ENCODE measurements at regions not wholly inside any gene's neighbourhood (a gene's known extent, or its start where the extent isn't known, plus 50 kb on each side); places are given as distances from the start of the nearest gene placed in this dataset.

DNA sequence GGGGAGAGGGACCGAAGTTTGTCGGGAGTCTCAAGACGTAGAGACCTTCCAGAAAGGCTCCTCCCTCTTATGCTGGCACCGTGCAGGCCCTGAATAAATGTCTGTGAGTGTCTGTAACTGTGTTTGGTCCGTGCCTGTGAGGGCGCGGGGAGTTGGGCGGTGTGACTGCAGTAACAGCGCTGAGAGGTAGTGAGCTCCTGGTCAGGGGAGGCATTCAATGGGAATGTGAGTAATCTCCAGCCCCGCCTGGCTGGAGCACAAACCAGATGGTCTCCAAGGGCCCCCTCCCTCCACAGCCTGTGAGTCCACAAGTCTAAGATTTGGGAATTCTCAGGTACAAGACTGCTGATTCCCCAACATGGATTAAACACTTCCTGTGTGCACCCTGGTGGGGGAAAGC, 100.0 kb downstream of the HMX1 start:
- BruUV-seq (replicated peaks) = no TSS peak
- DNase-seq = no peak
- H3K4me3 Mint-ChIP-seq (ENCODE audit: low read depth, unreplicated experiment) = no peak overlapping the region
- no peaks in the 10 kb centered on the region for H3K36me3 Mint-ChIP-seq (ENCODE audit: insufficient read depth, unreplicated experiment)
- CTCF ChIA-PET = interaction anchor here (0.6 kb wide), 1 partner anchor 51 kb away, joined by 5 read pairs; no protein-coding TSS in a partner anchor
- peaks cover 2% of the 10 kb centered on the region for H3K9me3 Mint-ChIP-seq (ENCODE audit: low read depth, unreplicated experiment)
- TF ChIP-seq CTCF (IDR thresholded peaks at IDR 0.05; ENCODE audit: unreplicated experiment) = no peak
- intact Hi-C loops (cut with micrococcal nuclease; ENCODE audit: unreplicated experiment) = no loop called here
- H3K4me1 Mint-ChIP-seq (ENCODE audit: low read depth, unreplicated experiment) = no peaks in the 10 kb centered on the region
- H3K27ac Mint-ChIP-seq (ENCODE audit: unreplicated experiment) = no peak overlapping the region
- no peaks in the 10 kb centered on the region for H3K27me3 Mint-ChIP-seq (ENCODE audit: unreplicated experiment)

GRCh38 chr4:8771258-8771590, 100.4 kb downstream of the HMX1 start:
- no TSS peak for BruUV-seq (replicated peaks)

GRCh38 chr4:8770518-8771257, 101.0 kb downstream of the HMX1 start:
- Mint-ChIP-seq H3K4me3 (ENCODE audit: low read depth, unreplicated experiment) (no peak overlapping the region), H3K27me3 (ENCODE audit: unreplicated experiment) (no peaks in the 10 kb centered on the region), H3K27ac (ENCODE audit: unreplicated experiment) (no peak overlapping the region), H3K36me3 (ENCODE audit: insufficient read depth, unreplicated experiment) (no peaks in the 10 kb centered on the region), H3K9me3 (ENCODE audit: low read depth, unreplicated experiment) (peaks cover 2% of the 10 kb centered on the region), H3K4me1 (ENCODE audit: low read depth, unreplicated experiment) (no peaks in the 10 kb centered on the region)
- DNase-seq = no peak
- CTCF ChIA-PET = interaction anchor here (0.6 kb wide), 1 partner anchor 153 kb away, joined by 4 read pairs; no protein-coding TSS in a partner anchor
- no peak for TF ChIP-seq CTCF (IDR thresholded peaks at IDR 0.05; ENCODE audit: unreplicated experiment)
- intact Hi-C loops (cut with micrococcal nuclease; ENCODE audit: unreplicated experiment) = no loop called here
- BruUV-seq (replicated peaks) = no TSS peak

More at GRCh38 chr4:8771258-8771590, 100.4 kb downstream of the HMX1 start:
- Mint-ChIP-seq H3K9me3 (ENCODE audit: low read depth, unreplicated experiment) (peaks cover 2% of the 10 kb centered on the region), H3K4me3 (ENCODE audit: low read depth, unreplicated experiment) (no peak overlapping the region), H3K27me3 (ENCODE audit: unreplicated experiment) (no peaks in the 10 kb centered on the region), H3K4me1 (ENCODE audit: low read depth, unreplicated experiment) (no peaks in the 10 kb centered on the region), H3K27ac (ENCODE audit: unreplicated experiment) (no peak overlapping the region), H3K36me3 (ENCODE audit: insufficient read depth, unreplicated experiment) (no peaks in the 10 kb centered on the region)
- DNase-seq = no peak
- no peak for TF ChIP-seq CTCF (IDR thresholded peaks at IDR 0.05; ENCODE audit: unreplicated experiment)
- intact Hi-C loops (cut with micrococcal nuclease; ENCODE audit: unreplicated experiment) = no loop called here
- CTCF ChIA-PET = no interaction called here

- no peak for DNase-seq
- Mint-ChIP-seq H3K4me1 (ENCODE audit: low read depth, unreplicated experiment) (no peaks in the 10 kb centered on the region), H3K4me3 (ENCODE audit: low read depth, unreplicated experiment) (no peak overlapping the region), H3K9me3 (ENCODE audit: low read depth, unreplicated experiment) (peaks cover 2% of the 10 kb centered on the region), H3K27ac (ENCODE audit: unreplicated experiment) (no peak overlapping the region), H3K36me3 (ENCODE audit: insufficient read depth, unreplicated experiment) (no peaks in the 10 kb centered on the region), H3K27me3 (ENCODE audit: unreplicated experiment) (no peaks in the 10 kb centered on the region)
- intact Hi-C loops (cut with micrococcal nuclease; ENCODE audit: unreplicated experiment) = no loop called here
- no peak for TF ChIP-seq CTCF (IDR thresholded peaks at IDR 0.05; ENCODE audit: unreplicated experiment)
- no TSS peak for BruUV-seq (replicated peaks)
- CTCF ChIA-PET = interaction anchor here (0.6 kb wide), 1 partner anchor 153 kb away, joined by 4 read pairs; no protein-coding TSS in a partner anchor
Observed at GRCh38 chr4:8769645-8770517, 101.8 kb downstream of the HMX1 start.
